Fibroblast of skin of right biceps (primary cell): ENCODE measurements at regions not wholly inside any gene's neighbourhood (a gene's known extent, or its start where the extent isn't known, plus 50 kb on each side); places are given as distances from the start of the nearest gene placed in this dataset.

Experiments used
- DNase-seq: peaks from one replicate; pipeline ENCODE4 v3.0.0-alpha.2; 2013

GRCh38 chr1:58862728-58863385, 79.0 kb upstream of the JUN start:
- no peak for DNase-seq

- no peak for DNase-seq
Measured at GRCh38 chr1:58864654-58865053, 80.8 kb upstream of the JUN start.

- DNase-seq = no peak
Measured at GRCh38 chr1:58866578-58866977, 82.7 kb upstream of the JUN start.

GRCh38 chr1:58869638-58870297, 85.9 kb upstream of the JUN start:
- DNase-seq = no peak

GRCh38 chr1:58870298-58870676, 86.4 kb upstream of the JUN start:
- no peak for DNase-seq

GRCh38 chr1:58874342-58874741, 90.5 kb upstream of the JUN start:
- no peak for DNase-seq

- peak; percentile 61 for DNase-seq
Measured at GRCh38 chr1:58874757-58875755, 91.2 kb upstream of the JUN start.

GRCh38 chr1:58879464-58879863, 95.6 kb upstream of the JUN start:
- DNase-seq = peak; percentile 56

- no peak for DNase-seq
Measured at GRCh38 chr1:58880592-58880991, 96.7 kb upstream of the JUN start.

- peak; percentile 65 for DNase-seq
Measured at GRCh38 chr1:58881471-58881994, 97.7 kb upstream of the JUN start.

- no peak for DNase-seq
Measured at GRCh38 chr1:58882322-58882948, 98.6 kb upstream of the JUN start.

- peak; percentile 97 for DNase-seq
Measured at GRCh38 chr1:58883037-58883887, 99.4 kb upstream of the JUN start.

- DNase-seq = no peak
Measured at GRCh38 chr1:58883888-58884482, 100.1 kb upstream of the JUN start.

- DNase-seq = no peak
Measured at GRCh38 chr1:58884706-58885661, 101.1 kb upstream of the JUN start.

GRCh38 chr1:58885998-58886397, 102.2 kb upstream of the JUN start:
- peak; percentile 52 for DNase-seq

- DNase-seq = peak; percentile 40
Measured at GRCh38 chr1:58886611-58887010, 102.8 kb upstream of the JUN start.

- no peak for DNase-seq
Measured at GRCh38 chr1:58887059-58887458, 103.2 kb upstream of the JUN start.

- no peak for DNase-seq
Measured at GRCh38 chr1:58888833-58889232, 105.0 kb upstream of the JUN start.

GRCh38 chr1:58890113-58890512, 106.3 kb upstream of the JUN start:
- no peak for DNase-seq

GRCh38 chr1:58890609-58891008, 106.8 kb upstream of the JUN start:
- no peak for DNase-seq
